ENCODE measurements at regions not wholly inside any gene's neighbourhood (a gene's known extent, or its start where the extent isn't known, plus 50 kb on each side); places are given as distances from the start of the nearest gene placed in this dataset.

DNA sequence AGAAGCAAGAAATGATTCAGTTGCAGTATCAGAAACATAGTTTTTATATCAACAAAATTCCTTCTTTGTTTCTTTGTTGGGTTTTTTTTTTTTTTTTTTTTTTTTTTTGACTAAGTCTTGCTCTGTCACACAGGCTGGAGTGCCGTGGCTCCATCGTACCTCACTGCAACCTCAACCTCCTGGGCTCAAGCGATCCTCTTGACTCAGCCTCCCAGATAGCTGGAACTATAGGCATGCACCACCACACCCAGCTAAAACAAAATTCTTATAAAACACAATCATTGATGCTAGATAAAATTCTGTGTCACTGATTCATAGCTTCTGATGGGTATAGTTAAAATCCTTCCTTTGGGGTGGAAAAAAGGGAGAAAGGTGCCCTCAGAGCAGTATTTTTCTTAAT, 110.3 kb upstream of the TNFAIP3 start:
- H3K27ac Mint-ChIP-seq, result no peak overlapping the region
- DNase-seq (ENCODE audit: low spot score), result no peak
- peaks cover 45% of the 10 kb centered on the region for H3K4me1 Mint-ChIP-seq (ENCODE audit: low read depth)
- no peaks in the 10 kb centered on the region for H3K9me3 Mint-ChIP-seq
- H3K4me3 Mint-ChIP-seq, result no peak overlapping the region
- peaks cover 7% of the 10 kb centered on the region for H3K27me3 Mint-ChIP-seq (ENCODE audit: insufficient read depth)
- peaks cover 9% of the 10 kb centered on the region for H3K36me3 Mint-ChIP-seq (ENCODE audit: low read depth)
- intact Hi-C loops (cut with micrococcal nuclease), result no loop called here

DNA sequence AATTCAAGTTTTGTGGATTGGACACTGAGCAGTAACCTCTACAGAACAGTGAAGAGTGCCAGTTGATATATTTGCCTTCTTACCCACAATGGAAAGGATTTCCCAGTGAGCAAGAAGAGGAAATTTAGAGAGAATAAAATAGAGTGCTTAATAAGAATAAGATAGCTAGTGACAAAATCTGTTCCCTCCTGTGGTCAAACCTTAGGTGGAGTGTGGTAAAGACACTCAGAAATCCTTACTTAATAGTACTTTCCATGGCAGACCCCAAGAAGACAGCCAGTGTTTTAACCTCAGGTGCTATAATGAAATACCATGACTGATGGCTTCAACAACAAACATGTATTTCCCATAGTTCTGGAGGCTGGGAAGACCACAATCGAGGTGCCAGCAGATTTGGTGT, 108.4 kb upstream of the TNFAIP3 start:
- Mint-ChIP-seq H3K36me3 (ENCODE audit: low read depth) (peaks cover 9% of the 10 kb centered on the region), H3K4me3 (no peak overlapping the region), H3K9me3 (no peaks in the 10 kb centered on the region), H3K27me3 (ENCODE audit: insufficient read depth) (no peaks in the 10 kb centered on the region), H3K27ac (no peak overlapping the region), H3K4me1 (ENCODE audit: low read depth) (peaks cover 37% of the 10 kb centered on the region)
- DNase-seq (ENCODE audit: low spot score), result no peak
- intact Hi-C loops (cut with micrococcal nuclease), result no loop called here

DNA sequence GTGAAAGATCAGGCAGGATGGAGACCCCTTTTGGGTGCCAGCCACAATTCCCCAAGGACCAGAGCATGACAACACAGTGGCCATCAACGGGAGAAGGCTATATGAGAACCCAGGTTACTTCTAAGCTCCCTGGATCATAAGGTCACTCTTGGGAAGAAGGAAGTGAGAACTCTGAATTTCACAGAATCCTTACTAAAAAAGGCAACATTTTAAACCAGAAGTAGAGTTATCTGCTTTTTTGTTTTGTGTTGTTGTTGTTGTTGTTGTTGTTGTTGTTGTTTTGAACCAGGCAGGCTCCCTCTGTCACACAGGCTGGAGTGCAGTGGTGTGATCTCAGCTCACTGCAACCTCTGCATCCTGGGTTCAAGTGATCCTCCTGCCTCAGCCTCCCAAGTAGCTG, 107.4 kb upstream of the TNFAIP3 start:
- no peak for DNase-seq (ENCODE audit: low spot score)
- Mint-ChIP-seq H3K36me3 (ENCODE audit: low read depth) (peaks cover 9% of the 10 kb centered on the region), H3K4me1 (ENCODE audit: low read depth) (peaks cover 29% of the 10 kb centered on the region), H3K4me3 (no peak overlapping the region), H3K27me3 (ENCODE audit: insufficient read depth) (no peaks in the 10 kb centered on the region), H3K27ac (no peak overlapping the region), H3K9me3 (peaks cover 1% of the 10 kb centered on the region)
- intact Hi-C loops (cut with micrococcal nuclease), result no loop called here

DNA sequence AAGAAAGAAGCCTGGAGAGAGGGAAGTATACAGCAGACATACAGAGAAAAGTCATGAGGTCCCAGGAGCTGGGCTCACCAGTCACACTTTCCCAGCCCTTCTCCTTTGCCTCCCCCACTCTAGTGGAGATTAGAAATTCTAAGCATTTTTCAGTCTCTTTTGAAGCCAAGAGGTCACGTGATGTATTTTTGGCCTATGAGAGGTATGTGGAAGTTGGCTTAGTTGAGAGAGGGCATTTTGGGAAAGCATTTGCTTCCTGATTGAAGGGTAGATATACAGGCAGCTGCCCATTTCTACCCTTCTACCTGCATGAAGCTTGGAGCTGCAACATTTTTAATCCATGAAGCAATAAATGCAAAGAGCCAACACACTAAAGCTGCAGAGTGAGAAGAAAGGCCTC, 106.0 kb upstream of the TNFAIP3 start:
- intact Hi-C loops (cut with micrococcal nuclease), result no loop called here

DNA sequence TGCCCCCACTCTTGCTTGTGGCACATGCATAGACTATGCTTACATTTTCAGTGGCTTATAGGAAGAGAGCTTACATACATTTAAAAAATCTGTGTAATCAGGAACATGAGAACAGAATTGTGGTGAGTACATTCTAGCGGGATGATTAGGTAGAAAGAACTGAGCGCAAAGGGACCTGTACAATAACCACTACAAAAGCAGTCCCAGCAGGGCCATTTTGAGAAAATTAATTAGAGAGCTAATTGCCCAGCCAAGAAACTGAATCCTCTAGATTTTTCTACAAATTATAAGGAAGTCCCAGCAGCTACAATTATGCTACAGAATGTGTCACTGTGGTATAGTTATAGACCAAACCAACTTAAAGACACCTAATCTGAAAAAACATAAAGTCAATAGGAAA, 105.6 kb upstream of the TNFAIP3 start:
- Mint-ChIP-seq H3K27ac (no peak overlapping the region), H3K9me3 (peaks cover 6% of the 10 kb centered on the region), H3K4me3 (no peak overlapping the region), H3K27me3 (ENCODE audit: insufficient read depth) (no peaks in the 10 kb centered on the region), H3K36me3 (ENCODE audit: low read depth) (peaks cover 4% of the 10 kb centered on the region), H3K4me1 (ENCODE audit: low read depth) (peaks cover 14% of the 10 kb centered on the region)
- intact Hi-C loops (cut with micrococcal nuclease), result no loop called here
- no peak for DNase-seq (ENCODE audit: low spot score)

More for the DNA sequence above, 106.0 kb upstream of the TNFAIP3 start:
- peaks cover 4% of the 10 kb centered on the region for H3K36me3 Mint-ChIP-seq (ENCODE audit: low read depth)
- peaks cover 14% of the 10 kb centered on the region for H3K4me1 Mint-ChIP-seq (ENCODE audit: low read depth)
- no peak overlapping the region for H3K4me3 Mint-ChIP-seq
- no peaks in the 10 kb centered on the region for H3K27me3 Mint-ChIP-seq (ENCODE audit: insufficient read depth)
- H3K9me3 Mint-ChIP-seq, result peaks cover 6% of the 10 kb centered on the region
- no peak overlapping the region for H3K27ac Mint-ChIP-seq
- DNase-seq (ENCODE audit: low spot score), result no peak

DNA sequence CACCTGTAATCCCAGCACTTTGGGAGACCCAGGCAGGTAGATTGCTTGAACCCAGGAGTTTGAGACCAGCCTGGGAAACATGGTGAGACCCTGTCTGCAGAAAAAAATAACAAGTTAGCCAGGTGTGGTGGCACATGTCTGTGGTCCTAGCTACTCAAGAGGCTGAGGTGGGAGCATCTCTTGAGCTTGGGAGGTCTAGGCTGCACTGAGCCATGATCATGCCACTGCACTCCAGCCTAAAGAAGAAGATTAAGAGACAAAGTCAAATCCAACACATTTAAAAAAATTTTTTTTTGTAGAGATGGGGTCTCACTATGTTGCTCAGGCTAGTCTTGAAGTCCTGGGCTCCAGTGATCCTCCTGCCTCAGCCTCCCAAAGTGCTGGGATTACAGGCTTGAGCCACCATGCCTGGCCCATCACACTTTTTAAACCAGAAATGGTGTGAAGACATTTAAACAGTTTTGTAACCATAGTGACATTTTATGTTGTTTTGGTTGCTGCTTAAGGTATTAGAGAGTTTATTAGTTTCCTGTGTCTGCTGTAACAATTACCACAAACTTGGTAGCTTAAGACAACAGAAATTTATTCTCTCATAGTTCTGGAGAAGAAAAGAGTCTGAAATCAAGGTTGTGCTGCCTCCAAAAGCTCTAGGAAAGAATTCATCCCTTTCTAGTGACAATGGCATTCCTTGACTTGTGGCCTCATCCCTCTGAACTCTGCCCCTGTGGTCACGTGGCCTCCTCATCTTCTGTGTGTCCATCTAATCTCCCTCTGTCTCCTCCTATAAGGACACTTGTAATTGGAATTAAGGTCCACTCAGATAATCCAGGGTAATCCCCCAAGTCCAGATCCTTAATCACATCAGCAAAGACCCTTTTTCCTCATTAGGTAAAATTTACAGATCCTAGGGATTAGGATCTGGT, 104.6 kb upstream of the TNFAIP3 start:
- H3K4me3 Mint-ChIP-seq, result no peak overlapping the region
- H3K9me3 Mint-ChIP-seq, result peaks cover 6% of the 10 kb centered on the region
- H3K27ac Mint-ChIP-seq, result no peak overlapping the region
- no peaks in the 10 kb centered on the region for H3K27me3 Mint-ChIP-seq (ENCODE audit: insufficient read depth)
- intact Hi-C loops (cut with micrococcal nuclease), result no loop called here
- peaks cover 22% of the 10 kb centered on the region for H3K4me1 Mint-ChIP-seq (ENCODE audit: low read depth)
- DNase-seq (ENCODE audit: low spot score), result no peak
- peaks cover 4% of the 10 kb centered on the region for H3K36me3 Mint-ChIP-seq (ENCODE audit: low read depth)

DNA sequence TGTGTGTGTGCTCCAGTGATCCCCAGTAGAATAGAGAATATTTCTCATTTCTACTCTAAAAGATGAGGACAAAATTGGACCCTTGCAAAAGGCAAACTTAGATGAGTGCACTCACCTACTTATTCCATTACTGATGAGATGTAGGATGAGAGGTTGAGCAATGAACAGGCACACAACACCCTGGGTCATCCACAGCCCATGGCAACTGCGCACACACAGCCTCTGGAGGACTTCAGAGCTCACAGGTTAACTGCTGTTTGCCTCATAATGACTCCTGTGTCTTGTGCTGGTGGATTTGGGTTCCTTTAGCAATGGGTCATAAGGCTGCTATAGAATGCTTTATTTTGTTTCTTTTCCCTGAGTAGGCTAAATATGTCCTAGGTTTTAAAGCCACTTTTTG, 103.6 kb upstream of the TNFAIP3 start:
- Mint-ChIP-seq H3K9me3 (peaks cover 6% of the 10 kb centered on the region), H3K36me3 (ENCODE audit: low read depth) (peaks cover 6% of the 10 kb centered on the region), H3K27ac (no peak overlapping the region), H3K4me3 (no peak overlapping the region), H3K4me1 (ENCODE audit: low read depth) (peaks cover 27% of the 10 kb centered on the region), H3K27me3 (ENCODE audit: insufficient read depth) (no peaks in the 10 kb centered on the region)
- intact Hi-C loops (cut with micrococcal nuclease), result no loop called here
- DNase-seq (ENCODE audit: low spot score), result no peak

DNA sequence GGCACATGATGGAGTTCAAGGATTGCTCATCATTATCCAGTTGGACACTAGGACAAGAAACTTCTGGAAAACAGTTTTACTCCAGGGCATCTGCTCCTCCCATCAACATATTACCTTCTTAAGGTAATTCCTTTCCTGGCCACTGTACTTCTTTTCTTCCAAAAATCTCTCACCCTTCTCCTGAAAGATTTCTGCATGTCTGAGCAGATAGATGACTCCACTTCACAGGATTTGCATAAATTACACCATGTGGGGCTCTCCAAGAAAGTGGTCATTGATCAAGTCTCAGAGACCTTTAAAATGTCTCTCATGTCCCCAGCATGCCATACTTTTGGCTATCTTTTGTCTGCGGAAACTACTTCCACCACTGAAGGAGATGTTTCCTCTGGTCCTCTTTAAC, 103.2 kb upstream of the TNFAIP3 start:
- Mint-ChIP-seq H3K36me3 (ENCODE audit: low read depth) (peaks cover 6% of the 10 kb centered on the region), H3K27me3 (ENCODE audit: insufficient read depth) (no peaks in the 10 kb centered on the region), H3K9me3 (peaks cover 6% of the 10 kb centered on the region), H3K27ac (no peak overlapping the region), H3K4me1 (ENCODE audit: low read depth) (peaks cover 27% of the 10 kb centered on the region), H3K4me3 (no peak overlapping the region)
- intact Hi-C loops (cut with micrococcal nuclease), result no loop called here
- no peak for DNase-seq (ENCODE audit: low spot score)

DNA sequence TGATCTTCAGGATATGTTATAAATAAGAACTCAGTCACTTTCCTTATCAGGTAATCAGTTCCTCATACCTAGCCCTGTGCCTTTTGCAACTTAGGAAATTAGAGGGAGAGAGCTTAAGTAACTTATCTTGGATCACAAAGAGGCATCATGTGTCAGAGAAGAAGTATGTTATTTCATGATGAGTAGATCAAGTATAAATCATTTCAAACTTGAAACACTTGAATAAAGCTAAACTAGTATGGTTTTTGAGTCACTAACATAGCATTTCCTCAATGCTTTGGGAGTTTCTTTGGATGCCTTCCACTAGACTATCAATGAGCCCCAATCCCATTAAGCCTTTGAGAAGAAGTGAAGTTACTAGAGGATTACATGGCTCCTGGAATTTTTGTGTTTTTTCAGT, 102.6 kb upstream of the TNFAIP3 start:
- no peaks in the 10 kb centered on the region for H3K27me3 Mint-ChIP-seq (ENCODE audit: insufficient read depth)

DNA sequence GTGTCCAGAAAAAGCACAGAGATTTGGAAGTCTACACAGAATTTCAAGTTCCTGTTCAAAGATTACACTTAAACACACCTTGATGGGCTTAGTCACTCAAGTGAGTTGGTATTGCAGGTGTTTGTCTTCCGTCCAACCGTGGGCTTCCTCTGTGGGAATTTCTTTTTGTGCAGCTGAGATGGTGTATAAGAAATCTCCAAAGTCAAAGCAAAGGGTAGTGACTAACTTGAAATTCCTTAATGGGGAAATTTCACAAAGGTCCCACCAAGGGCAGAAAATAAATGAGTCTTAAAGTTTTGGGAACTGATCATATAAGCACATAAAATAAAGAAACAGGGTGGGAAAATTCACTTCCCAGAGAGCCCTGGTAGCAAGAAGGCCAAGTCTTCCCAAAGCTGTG, 102.0 kb upstream of the TNFAIP3 start:
- H3K9me3 Mint-ChIP-seq, result peaks cover 9% of the 10 kb centered on the region
- no peak overlapping the region for H3K4me3 Mint-ChIP-seq
- DNase-seq (ENCODE audit: low spot score), result no peak
- no peak overlapping the region for H3K27ac Mint-ChIP-seq
- peaks cover 4% of the 10 kb centered on the region for H3K36me3 Mint-ChIP-seq (ENCODE audit: low read depth)
- no peaks in the 10 kb centered on the region for H3K27me3 Mint-ChIP-seq (ENCODE audit: insufficient read depth)
- intact Hi-C loops (cut with micrococcal nuclease), result no loop called here
- peaks cover 26% of the 10 kb centered on the region for H3K4me1 Mint-ChIP-seq (ENCODE audit: low read depth)

More for the DNA sequence above, 102.6 kb upstream of the TNFAIP3 start:
- intact Hi-C loops (cut with micrococcal nuclease), result no loop called here
- Mint-ChIP-seq H3K4me1 (ENCODE audit: low read depth) (peaks cover 26% of the 10 kb centered on the region), H3K36me3 (ENCODE audit: low read depth) (peaks cover 4% of the 10 kb centered on the region), H3K4me3 (no peak overlapping the region), H3K27ac (no peak overlapping the region), H3K9me3 (peaks cover 9% of the 10 kb centered on the region)
- DNase-seq (ENCODE audit: low spot score), result no peak

DNA sequence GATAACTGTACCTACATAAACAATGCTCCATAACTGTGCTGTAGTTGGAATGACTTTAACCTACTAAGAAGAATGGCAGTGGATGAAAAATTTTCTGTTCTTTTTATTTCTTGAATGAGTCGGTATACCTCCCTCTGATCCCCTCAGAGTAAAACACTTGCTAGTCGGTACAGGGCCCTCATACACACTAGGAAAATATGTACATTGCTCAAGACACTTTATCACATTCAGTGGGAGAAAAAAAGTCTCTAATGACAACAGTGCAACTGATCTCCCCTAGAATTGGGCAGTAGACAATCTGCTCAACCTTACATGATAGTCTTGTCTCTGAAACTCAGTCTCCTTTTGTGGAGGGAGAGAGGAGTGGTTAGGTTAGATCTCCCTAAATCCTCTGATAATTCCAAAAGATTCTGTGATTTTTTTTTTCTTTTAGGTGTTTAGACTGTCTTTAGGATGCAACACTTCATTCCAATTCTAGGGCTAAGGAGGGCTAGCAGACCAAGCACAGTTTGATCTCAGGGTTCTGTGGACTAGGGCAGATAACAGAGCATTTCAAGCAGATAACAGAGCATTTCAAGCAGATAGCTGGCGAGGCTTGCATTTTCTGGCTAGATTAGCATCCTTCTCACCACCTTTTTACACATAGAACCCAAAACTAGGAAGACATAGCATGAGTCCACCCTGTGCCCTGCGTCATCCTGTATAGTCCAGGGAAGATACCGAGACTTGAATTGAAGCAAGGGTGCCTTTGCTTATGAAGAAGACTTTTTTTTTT, 100.3 kb upstream of the TNFAIP3 start:
- Mint-ChIP-seq H3K27ac (no peak overlapping the region), H3K4me1 (ENCODE audit: low read depth) (peaks cover 26% of the 10 kb centered on the region), H3K4me3 (no peak overlapping the region), H3K27me3 (ENCODE audit: insufficient read depth) (no peaks in the 10 kb centered on the region), H3K36me3 (ENCODE audit: low read depth) (peaks cover 2% of the 10 kb centered on the region), H3K9me3 (peaks cover 9% of the 10 kb centered on the region)
- no peak for DNase-seq (ENCODE audit: low spot score)
- intact Hi-C loops (cut with micrococcal nuclease), result no loop called here

DNA sequence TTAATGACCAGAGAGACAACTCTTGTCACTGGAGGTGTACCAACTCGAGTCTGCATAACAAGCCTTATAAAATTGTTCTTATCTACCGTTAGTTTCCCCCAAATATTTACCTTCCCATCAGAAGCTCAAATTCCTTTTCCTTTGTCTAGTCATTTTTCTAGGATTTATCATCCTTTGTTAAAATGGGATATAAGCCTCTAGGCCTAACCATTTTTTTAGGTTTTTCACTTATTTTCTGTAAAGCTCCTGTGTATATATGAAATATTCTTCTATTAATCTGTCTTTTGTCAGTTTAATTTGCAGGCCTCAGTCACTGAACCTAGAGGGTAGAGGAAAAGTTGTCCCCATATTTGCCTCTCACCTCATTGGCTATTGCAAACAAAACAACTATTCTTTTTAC, 99.6 kb upstream of the TNFAIP3 start:
- Mint-ChIP-seq H3K4me1 (ENCODE audit: low read depth) (peaks cover 26% of the 10 kb centered on the region), H3K27me3 (ENCODE audit: insufficient read depth) (no peaks in the 10 kb centered on the region), H3K4me3 (no peak overlapping the region), H3K9me3 (peaks cover 9% of the 10 kb centered on the region), H3K27ac (no peak overlapping the region), H3K36me3 (ENCODE audit: low read depth) (peaks cover 2% of the 10 kb centered on the region)
- no peak for DNase-seq (ENCODE audit: low spot score)
- intact Hi-C loops (cut with micrococcal nuclease), result no loop called here
